ENCODE measurements at regions not wholly inside any gene's neighbourhood (a gene's known extent, or its start where the extent isn't known, plus 50 kb on each side); places are given as distances from the start of the nearest gene placed in this dataset.
"Not testable (repeated sequence)": the region's sequence is repeated elsewhere in the genome, so short reads cannot be mapped to it uniquely, and the experiment has no call there.

GRCh38 chr12:74166096-74166495 lies 371.5 kb upstream of the ATXN7L3B start:
- no peak overlapping the region for H3K27ac ChIP-seq
- H3K9me3 ChIP-seq (ENCODE audit: control insufficient read depth, low read length): no peaks in the 10 kb centered on the region
- H2AFZ ChIP-seq: no peak overlapping the region
- H3K36me3 ChIP-seq (ENCODE audit: control insufficient read depth, insufficient read depth, low read length): no peaks in the 10 kb centered on the region
- no peaks in the 10 kb centered on the region for H3K27me3 ChIP-seq (ENCODE audit: control insufficient read depth, insufficient read depth, low read length)
- no peak overlapping the region for H3K4me2 ChIP-seq (ENCODE audit: low read length)
- H3K4me1 ChIP-seq: no peaks in the 10 kb centered on the region
- TF ChIP-seq CTCF (IDR thresholded peaks at IDR 0.05): no peak
- H3K79me2 ChIP-seq: no peaks in the 10 kb centered on the region
- no peak overlapping the region for H3K9ac ChIP-seq
- no peak overlapping the region for H3K4me3 ChIP-seq (ENCODE audit: low read depth, low read length)

GRCh38 chr12:74169607-74170006 lies 368.0 kb upstream of the ATXN7L3B start:
- Histone ChIP-seq H3K27me3 (ENCODE audit: control insufficient read depth, insufficient read depth, low read length) (no peaks in the 10 kb centered on the region), H3K79me2 (no peaks in the 10 kb centered on the region), H3K9me3 (ENCODE audit: control insufficient read depth, low read length) (no peaks in the 10 kb centered on the region), H3K36me3 (ENCODE audit: control insufficient read depth, insufficient read depth, low read length) (no peaks in the 10 kb centered on the region), H2AFZ (no peak overlapping the region), H3K4me1 (no peaks in the 10 kb centered on the region), H3K9ac (no peak overlapping the region), H3K4me2 (ENCODE audit: low read length) (no peak overlapping the region), H3K27ac (no peak overlapping the region), H3K4me3 (ENCODE audit: low read depth, low read length) (no peak overlapping the region)
- TF ChIP-seq CTCF (IDR thresholded peaks at IDR 0.05): no peak

GRCh38 chr12:74170645-74171477 lies 366.8 kb upstream of the ATXN7L3B start:
- Histone ChIP-seq H3K27me3 (ENCODE audit: control insufficient read depth, insufficient read depth, low read length) (no peaks in the 10 kb centered on the region), H3K27ac (no peak overlapping the region), H3K9me3 (ENCODE audit: control insufficient read depth, low read length) (no peaks in the 10 kb centered on the region), H3K4me1 (no peaks in the 10 kb centered on the region), H3K9ac (no peak overlapping the region), H3K79me2 (no peaks in the 10 kb centered on the region), H3K4me2 (ENCODE audit: low read length) (no peak overlapping the region), H2AFZ (no peak overlapping the region), H3K36me3 (ENCODE audit: control insufficient read depth, insufficient read depth, low read length) (no peaks in the 10 kb centered on the region), H3K4me3 (ENCODE audit: low read depth, low read length) (no peak overlapping the region)
- no peak for TF ChIP-seq CTCF (IDR thresholded peaks at IDR 0.05)

GRCh38 chr12:74171478-74171909 lies 366.1 kb upstream of the ATXN7L3B start:
- Histone ChIP-seq H3K4me1 (no peaks in the 10 kb centered on the region), H3K36me3 (ENCODE audit: control insufficient read depth, insufficient read depth, low read length) (no peaks in the 10 kb centered on the region), H3K79me2 (no peaks in the 10 kb centered on the region), H3K27ac (no peak overlapping the region), H3K27me3 (ENCODE audit: control insufficient read depth, insufficient read depth, low read length) (no peaks in the 10 kb centered on the region), H3K9ac (no peak overlapping the region), H2AFZ (no peak overlapping the region), H3K9me3 (ENCODE audit: control insufficient read depth, low read length) (no peaks in the 10 kb centered on the region), H3K4me3 (ENCODE audit: low read depth, low read length) (no peak overlapping the region), H3K4me2 (ENCODE audit: low read length) (no peak overlapping the region)
- TF ChIP-seq CTCF (IDR thresholded peaks at IDR 0.05): no peak

GRCh38 chr12:74174961-74175360 lies 362.7 kb upstream of the ATXN7L3B start:
- not testable (repeated sequence) for H3K4me3 ChIP-seq (ENCODE audit: low read depth, low read length); H3K27me3 ChIP-seq (ENCODE audit: control insufficient read depth, insufficient read depth, low read length); H3K4me1 ChIP-seq; H3K4me2 ChIP-seq (ENCODE audit: low read length); H2AFZ ChIP-seq; H3K79me2 ChIP-seq; H3K9me3 ChIP-seq (ENCODE audit: control insufficient read depth, low read length); H3K36me3 ChIP-seq (ENCODE audit: control insufficient read depth, insufficient read depth, low read length); H3K9ac ChIP-seq; H3K27ac ChIP-seq
